ENCODE measurements at regions not wholly inside any gene's neighbourhood (a gene's known extent, or its start where the extent isn't known, plus 50 kb on each side); places are given as distances from the start of the nearest gene placed in this dataset.
A peak's percentile ranks its signal among the peaks of the same experiment; 100 is the strongest.

DNA sequence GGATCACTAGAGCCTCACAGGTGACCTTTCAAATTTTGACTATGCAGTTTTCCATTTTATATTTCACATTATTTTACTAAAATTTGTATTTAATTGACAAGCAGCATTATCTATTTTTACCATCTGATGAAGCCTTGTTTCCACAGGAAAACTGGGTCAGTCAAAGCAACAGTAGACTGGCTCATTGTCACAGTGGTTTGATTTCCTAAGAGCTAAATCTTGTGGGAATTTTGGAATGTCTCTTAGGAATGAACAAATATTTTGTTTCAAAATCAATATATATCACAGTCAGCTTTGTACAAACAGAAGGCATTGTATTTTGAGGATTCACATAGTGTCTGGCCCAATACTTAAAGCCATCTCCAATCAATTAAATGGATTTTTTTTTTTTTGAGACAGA lies 152.6 kb upstream of the RNPC3 start:
- no peak overlapping the region for H3K4me3 ChIP-seq
- no peaks in the 10 kb centered on the region for H3K27me3 ChIP-seq
- no peaks in the 10 kb centered on the region for H3K36me3 ChIP-seq
- no peaks in the 10 kb centered on the region for H3K9me3 ChIP-seq (replicated peaks)
- no peak overlapping the region for H3K27ac ChIP-seq
- no peak for DNase-seq
- no peaks in the 10 kb centered on the region for H3K4me1 ChIP-seq

DNA sequence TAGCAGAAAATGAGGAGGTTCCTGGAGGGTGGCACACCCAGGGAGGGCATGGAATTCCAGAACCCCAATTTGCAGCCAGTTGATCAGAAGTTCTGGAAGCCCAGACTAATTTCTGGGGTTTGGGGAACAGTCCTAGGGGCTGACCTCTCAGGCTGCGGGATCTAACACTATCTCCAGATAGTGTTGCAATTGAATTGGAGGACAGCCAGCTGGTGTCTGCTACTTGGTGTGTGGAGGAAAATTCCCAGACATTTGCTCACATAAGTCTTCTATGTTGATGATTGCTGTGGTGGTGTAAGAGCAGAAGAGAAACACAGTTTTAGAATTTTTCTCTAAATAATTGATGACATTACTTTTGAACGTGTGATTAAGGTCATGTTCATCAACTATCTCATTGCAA lies 154.3 kb upstream of the RNPC3 start:
- Histone ChIP-seq H3K36me3 (no peaks in the 10 kb centered on the region), H3K4me3 (no peak overlapping the region), H3K27me3 (no peaks in the 10 kb centered on the region), H3K9me3 (replicated peaks) (no peaks in the 10 kb centered on the region), H3K27ac (no peak overlapping the region), H3K4me1 (no peaks in the 10 kb centered on the region)
- DNase-seq = no peak

DNA sequence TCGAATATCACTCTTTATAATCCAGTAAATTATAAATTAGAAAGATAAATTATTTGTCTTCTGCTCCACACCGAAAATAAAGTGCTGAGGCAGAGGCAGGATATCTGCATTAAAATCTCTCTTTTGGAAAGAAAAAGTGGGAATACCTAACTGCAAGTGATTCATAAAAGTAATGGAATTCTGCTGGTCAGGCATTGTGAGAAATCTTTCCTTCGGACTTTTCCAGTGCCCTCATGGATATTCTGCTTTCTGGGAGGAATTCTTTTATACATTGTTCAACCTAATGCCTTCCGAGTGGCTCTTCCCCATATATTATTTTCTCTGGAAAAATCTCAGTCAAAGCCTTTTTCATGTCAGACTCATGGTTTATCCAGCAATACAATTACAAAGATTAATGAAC lies 158.3 kb upstream of the RNPC3 start:
- no peak for DNase-seq
- Histone ChIP-seq H3K9me3 (replicated peaks) (no peaks in the 10 kb centered on the region), H3K4me1 (no peaks in the 10 kb centered on the region)

DNA sequence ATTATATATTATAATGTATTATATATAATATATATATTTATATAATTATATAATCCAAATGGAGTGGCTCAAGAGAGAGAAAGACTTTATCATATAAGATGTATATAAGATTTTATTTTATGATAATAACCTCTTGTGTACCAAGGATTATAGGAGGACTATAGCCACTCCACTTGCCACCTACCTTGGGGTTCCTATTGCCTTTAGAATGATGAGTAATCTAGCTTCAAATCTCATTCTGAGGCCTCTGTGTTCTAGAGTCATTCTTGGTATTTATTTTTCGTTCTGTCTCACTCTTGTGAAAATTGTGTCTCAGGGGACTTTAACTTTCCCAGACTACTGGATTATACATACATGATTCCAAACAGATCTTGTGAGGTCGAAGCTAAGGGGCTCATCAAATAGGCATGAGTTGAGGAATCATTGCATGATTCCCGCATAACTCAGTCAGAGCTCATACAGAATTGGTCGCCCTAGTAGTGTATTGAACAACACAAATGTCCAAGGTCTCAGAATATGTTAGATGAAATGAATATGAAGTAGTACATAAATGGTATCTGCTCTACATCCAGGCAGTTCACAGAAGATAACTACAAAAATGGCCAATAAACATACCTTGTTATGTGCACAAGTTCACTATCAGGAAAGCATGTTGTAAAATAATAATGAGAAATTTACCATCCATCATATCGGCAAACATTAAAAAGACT lies 159.5 kb upstream of the RNPC3 start:
- no peaks in the 10 kb centered on the region for H3K9me3 ChIP-seq (replicated peaks)
- H3K27ac ChIP-seq = no peak overlapping the region
- H3K4me3 ChIP-seq = no peak overlapping the region
- no peaks in the 10 kb centered on the region for H3K4me1 ChIP-seq
- H3K27me3 ChIP-seq = no peaks in the 10 kb centered on the region
- DNase-seq = no peak
- no peaks in the 10 kb centered on the region for H3K36me3 ChIP-seq

More for the DNA sequence above, 158.3 kb upstream of the RNPC3 start:
- Histone ChIP-seq H3K27me3 (no peaks in the 10 kb centered on the region), H3K27ac (no peak overlapping the region), H3K4me3 (no peak overlapping the region), H3K36me3 (no peaks in the 10 kb centered on the region)

DNA sequence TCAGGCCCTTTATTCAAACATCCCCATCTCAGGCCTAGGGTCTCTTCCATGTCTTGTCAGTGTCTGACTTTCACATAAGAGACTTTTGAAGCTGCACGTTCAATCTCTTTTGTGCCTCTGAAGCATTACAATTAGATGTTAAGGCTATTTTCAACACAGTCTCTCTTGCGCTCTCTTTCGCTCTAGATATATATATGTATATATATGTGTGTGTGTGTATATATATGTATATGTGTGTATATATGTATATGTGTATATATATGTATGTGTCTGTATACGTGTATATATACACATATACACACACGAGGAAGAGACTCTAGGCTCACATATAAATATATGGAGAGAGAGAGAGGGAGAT lies 162.5 kb upstream of the RNPC3 start:
- Histone ChIP-seq H3K4me3 (no peak overlapping the region), H3K36me3 (no peaks in the 10 kb centered on the region), H3K9me3 (replicated peaks) (no peaks in the 10 kb centered on the region), H3K27ac (no peak overlapping the region), H3K4me1 (no peaks in the 10 kb centered on the region), H3K27me3 (no peaks in the 10 kb centered on the region)
- no peak for DNase-seq

DNA sequence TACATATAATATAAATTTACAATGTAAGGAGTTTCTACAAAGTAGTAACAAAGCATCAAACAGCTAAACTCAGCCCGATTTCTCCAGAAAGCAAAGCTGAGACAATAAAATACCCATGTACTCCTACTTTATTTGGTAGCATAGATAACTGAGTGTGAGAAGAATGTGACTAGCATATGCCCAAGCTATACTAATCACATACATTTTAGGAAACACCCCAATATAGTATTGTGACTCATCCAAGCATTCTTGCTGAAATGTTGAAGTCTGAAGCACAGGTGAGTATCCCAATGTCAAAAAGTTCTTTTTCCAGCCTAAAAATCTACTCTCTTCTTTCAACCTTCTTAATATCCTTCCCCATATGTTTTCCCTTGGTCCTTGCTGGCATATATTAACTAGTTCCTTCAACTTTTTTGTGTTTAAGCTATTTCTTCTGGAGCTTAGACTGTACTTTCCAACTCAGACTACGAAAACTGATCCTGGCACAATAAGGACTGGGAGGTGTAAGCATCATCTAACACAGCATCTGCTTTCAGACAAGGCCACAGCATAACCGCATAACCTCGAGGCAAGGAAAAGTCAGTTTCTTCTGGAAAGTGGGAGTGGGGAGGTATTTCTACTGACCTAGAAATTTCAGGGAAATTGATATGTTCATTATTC lies 163.0 kb upstream of the RNPC3 start:
- H3K36me3 ChIP-seq = no peaks in the 10 kb centered on the region
- no peaks in the 10 kb centered on the region for H3K27me3 ChIP-seq
- no peak overlapping the region for H3K27ac ChIP-seq
- no peaks in the 10 kb centered on the region for H3K4me1 ChIP-seq
- DNase-seq = no peak
- no peaks in the 10 kb centered on the region for H3K9me3 ChIP-seq (replicated peaks)
- no peak overlapping the region for H3K4me3 ChIP-seq

DNA sequence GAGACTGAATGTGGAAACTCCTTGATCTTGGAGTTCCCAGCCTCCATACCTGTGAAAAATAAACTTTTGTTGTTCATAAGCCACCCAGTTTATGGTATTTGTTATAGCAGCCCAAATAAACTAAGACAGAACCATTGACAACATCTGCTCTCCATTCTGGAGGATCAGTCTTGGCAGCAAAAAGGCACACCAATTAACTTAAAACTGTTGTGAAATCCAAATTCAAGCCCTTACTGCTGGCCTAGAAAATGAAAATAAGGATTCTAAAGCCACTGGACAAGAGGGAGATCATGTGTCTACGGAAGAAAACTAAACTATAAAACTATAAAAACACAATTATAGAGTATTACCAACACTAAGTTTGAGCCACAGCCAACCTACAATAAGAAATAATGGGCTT lies 172.1 kb upstream of the RNPC3 start:
- Histone ChIP-seq H3K4me3 (no peak overlapping the region), H3K27me3 (no peaks in the 10 kb centered on the region), H3K9me3 (replicated peaks) (no peaks in the 10 kb centered on the region), H3K36me3 (no peaks in the 10 kb centered on the region), H3K27ac (no peak overlapping the region), H3K4me1 (no peaks in the 10 kb centered on the region)
- DNase-seq = no peak

DNA sequence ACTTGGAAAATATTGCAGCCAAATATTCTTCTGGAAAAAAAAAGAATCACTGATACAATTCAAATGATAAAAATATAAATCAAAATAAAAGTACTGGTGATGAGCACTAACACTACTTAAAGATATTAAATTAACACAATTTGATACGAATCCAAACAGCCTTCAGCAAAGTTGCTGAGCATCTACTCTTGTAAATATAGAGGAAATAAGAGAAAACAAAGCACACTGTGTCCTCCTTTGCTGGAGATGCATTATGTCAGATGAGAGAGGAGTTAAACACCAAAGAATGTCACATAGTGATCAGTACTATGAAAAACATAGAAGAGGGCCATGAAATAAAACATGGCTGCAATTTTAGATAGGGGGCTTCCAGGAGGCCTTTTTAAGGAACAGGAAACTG lies 177.4 kb upstream of the RNPC3 start:
- no peaks in the 10 kb centered on the region for H3K27me3 ChIP-seq
- H3K9me3 ChIP-seq (replicated peaks) = no peaks in the 10 kb centered on the region
- no peaks in the 10 kb centered on the region for H3K4me1 ChIP-seq
- DNase-seq = no peak
- H3K36me3 ChIP-seq = no peaks in the 10 kb centered on the region
- no peak overlapping the region for H3K27ac ChIP-seq
- H3K4me3 ChIP-seq = no peak overlapping the region

DNA sequence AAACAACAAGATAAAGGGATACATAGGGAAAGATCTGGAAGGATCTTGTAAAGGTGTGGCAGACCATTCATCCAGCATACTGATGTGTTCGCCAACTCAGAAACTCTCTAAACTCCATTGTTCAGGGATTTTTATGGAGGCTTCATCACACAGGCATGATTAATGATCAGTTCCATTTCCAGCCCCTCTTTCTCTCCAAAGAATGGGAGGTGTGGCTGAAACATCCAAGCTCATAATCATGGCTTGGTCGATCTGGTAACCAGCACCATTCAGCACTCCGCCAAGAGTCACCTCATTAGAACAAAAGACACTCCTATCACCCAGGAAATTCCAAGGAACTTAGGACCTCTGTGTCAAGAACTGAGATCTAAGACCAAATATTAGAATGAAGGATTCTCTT lies 180.6 kb upstream of the RNPC3 start:
- DNase-seq = no peak

DNA sequence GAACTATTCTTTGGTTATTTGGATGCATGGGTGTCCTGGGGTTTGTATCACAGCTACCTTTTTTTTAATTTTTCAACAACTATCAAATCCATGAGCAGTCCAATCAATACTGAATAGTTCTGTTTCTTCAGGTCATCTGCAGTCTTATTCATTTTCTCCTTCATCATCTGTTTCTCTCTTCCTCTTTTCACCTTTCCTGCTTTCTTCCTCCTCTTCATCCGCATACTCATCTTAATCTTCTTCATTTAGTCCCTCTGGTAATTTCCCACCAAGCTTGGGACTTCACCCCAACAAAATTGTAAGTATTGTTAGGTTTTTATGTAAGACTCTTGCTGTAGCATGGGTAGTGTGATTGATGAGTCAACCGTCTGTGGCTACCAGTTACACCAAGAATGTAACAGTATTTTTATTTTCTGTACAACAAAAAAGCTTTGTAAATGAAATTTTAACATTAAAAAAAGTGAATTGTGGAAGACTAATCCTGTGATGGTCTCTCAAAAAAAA lies 184.1 kb upstream of the RNPC3 start:
- no peaks in the 10 kb centered on the region for H3K36me3 ChIP-seq
- H3K4me1 ChIP-seq = no peaks in the 10 kb centered on the region
- no peaks in the 10 kb centered on the region for H3K27me3 ChIP-seq
- no peak overlapping the region for H3K4me3 ChIP-seq
- no peak overlapping the region for H3K27ac ChIP-seq
- no peak for DNase-seq
- no peaks in the 10 kb centered on the region for H3K9me3 ChIP-seq (replicated peaks)

More for the DNA sequence above, 180.6 kb upstream of the RNPC3 start:
- no peaks in the 10 kb centered on the region for H3K4me1 ChIP-seq
- H3K9me3 ChIP-seq (replicated peaks) = no peaks in the 10 kb centered on the region
- H3K4me3 ChIP-seq = no peak overlapping the region
- H3K27me3 ChIP-seq = no peaks in the 10 kb centered on the region
- H3K27ac ChIP-seq = no peak overlapping the region
- H3K36me3 ChIP-seq = no peaks in the 10 kb centered on the region

DNA sequence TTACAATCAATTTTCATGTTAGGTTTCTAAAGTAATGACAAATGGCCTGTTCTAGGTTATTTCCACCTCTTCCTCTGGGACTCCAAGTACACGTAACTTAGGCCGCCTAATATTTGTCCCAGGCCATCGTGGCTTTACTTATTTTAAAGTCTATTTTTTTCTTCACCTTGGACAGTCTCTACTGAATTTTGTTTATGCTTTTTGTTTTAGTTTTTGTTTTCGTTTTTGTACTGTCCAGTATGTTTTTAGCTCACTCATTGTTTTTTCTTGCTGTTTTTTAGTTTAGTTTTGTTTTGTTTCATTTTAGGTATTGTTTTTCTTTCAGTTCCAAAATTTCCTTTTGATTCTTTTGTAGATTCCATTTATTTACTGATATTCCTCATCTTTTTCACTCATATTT lies 187.7 kb upstream of the RNPC3 start:
- H3K27me3 ChIP-seq = no peaks in the 10 kb centered on the region
- no peak overlapping the region for H3K27ac ChIP-seq
- H3K36me3 ChIP-seq = no peaks in the 10 kb centered on the region

DNA sequence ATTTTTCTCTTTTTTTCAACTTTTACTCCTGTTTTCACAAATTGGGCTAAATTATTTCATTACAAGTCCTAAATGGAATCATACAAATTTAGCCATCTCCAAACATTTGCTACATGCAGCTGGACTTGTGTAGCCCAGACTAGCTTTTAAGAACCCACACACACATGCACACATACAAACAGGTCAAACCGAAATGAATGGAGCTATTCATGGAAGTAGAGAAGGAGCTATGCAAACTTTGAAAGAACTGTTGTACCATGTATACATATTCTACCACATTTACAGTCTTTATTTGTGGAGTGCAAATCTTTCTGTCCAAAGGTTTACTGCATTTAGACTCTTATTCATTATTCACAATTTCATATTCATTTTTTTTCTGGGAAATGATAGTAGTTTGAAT lies 189.1 kb upstream of the RNPC3 start:
- Histone ChIP-seq H3K9me3 (replicated peaks) (no peaks in the 10 kb centered on the region), H3K27ac (no peak overlapping the region), H3K36me3 (no peaks in the 10 kb centered on the region), H3K27me3 (no peaks in the 10 kb centered on the region), H3K4me1 (no peaks in the 10 kb centered on the region), H3K4me3 (no peak overlapping the region)
- DNase-seq = peak; percentile 10 to 57

More for the DNA sequence above, 187.7 kb upstream of the RNPC3 start:
- Histone ChIP-seq H3K4me1 (no peaks in the 10 kb centered on the region), H3K4me3 (no peak overlapping the region), H3K9me3 (replicated peaks) (no peaks in the 10 kb centered on the region)
- no peak for DNase-seq

DNA sequence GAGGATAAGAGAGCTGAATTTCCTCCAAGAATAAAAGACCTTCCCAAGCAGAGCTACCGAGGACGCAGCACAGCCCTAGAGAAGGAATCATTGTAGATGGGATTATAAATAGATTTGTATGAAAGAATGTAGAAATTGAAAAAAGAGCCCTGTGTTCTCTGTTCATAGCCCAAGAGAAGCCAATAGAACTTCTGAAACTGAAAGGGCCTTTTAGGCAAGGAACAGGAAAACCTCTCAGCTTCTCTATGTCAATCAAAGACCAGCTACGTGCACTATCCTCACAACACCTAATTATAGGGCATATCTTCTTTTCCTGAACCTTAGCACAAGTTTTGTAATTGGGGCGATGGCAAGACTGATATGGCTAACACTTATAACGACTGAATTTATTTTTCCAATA lies 192.4 kb upstream of the RNPC3 start:
- Histone ChIP-seq H3K27me3 (no peaks in the 10 kb centered on the region), H3K9me3 (replicated peaks) (no peaks in the 10 kb centered on the region), H3K27ac (no peak overlapping the region), H3K36me3 (no peaks in the 10 kb centered on the region), H3K4me3 (no peak overlapping the region), H3K4me1 (no peaks in the 10 kb centered on the region)
- DNase-seq = no peak

DNA sequence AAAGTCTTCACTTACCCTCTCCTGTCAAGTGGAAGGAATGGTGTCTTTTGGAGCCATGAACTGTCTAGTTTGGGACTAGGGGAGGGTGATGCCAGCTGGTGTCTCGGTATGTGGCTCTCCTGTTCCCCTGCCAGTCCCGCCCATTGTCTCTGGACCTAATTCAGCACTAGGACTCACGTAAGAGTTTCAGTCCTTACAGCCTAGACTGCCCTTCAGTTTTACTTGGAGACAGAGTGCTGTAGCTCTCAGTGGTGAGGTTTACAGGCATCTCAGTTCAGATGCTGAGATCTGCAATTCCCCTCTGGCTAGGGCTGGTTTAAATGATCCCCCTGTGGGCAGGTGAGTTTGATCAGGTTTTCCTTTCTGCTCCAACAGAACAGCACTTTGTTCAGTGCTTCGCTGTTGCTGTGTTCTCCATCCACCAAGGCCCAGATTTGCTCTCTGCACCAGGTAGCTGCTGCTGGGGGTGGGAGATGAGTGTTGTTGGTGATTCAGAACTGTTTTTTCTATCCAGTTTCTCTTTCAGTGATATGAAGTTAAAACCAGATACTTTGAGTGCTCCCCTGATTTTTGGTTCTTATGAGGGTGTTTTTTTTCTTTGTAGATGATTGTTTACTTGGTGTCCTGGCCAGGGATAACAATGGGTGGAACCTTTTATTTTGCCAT lies 198.3 kb upstream of the RNPC3 start:
- Histone ChIP-seq H3K4me3 (no peak overlapping the region), H3K36me3 (no peaks in the 10 kb centered on the region), H3K4me1 (no peaks in the 10 kb centered on the region), H3K9me3 (replicated peaks) (no peaks in the 10 kb centered on the region), H3K27me3 (no peaks in the 10 kb centered on the region), H3K27ac (no peak overlapping the region)
- no peak for DNase-seq

DNA sequence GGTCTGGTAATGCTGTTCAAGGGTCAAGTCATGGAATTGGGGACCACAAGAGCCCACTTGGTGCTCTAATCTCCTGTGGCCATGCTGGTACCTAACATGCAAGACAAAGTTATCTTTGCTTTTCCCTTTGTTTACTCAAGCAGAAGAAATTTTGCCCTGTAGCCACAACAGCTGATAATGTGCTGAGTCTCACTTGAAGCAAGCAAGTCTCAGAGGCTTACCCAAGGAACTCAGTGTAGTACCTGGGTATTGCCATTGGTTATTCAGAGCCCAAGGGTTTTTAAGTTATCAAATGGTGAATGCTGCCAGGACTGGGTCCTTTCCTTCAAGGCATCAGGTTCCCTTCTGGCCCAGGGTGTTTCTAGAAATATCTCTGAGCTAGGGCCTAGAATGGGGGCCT lies 198.9 kb upstream of the RNPC3 start:
- Histone ChIP-seq H3K27ac (no peak overlapping the region), H3K4me3 (no peak overlapping the region), H3K36me3 (no peaks in the 10 kb centered on the region), H3K4me1 (no peaks in the 10 kb centered on the region), H3K27me3 (no peaks in the 10 kb centered on the region), H3K9me3 (replicated peaks) (no peaks in the 10 kb centered on the region)
- DNase-seq = no peak
